ENCODE measurements at regions not wholly inside any gene's neighbourhood (a gene's known extent, or its start where the extent isn't known, plus 50 kb on each side); places are given as distances from the start of the nearest gene placed in this dataset.

DNA sequence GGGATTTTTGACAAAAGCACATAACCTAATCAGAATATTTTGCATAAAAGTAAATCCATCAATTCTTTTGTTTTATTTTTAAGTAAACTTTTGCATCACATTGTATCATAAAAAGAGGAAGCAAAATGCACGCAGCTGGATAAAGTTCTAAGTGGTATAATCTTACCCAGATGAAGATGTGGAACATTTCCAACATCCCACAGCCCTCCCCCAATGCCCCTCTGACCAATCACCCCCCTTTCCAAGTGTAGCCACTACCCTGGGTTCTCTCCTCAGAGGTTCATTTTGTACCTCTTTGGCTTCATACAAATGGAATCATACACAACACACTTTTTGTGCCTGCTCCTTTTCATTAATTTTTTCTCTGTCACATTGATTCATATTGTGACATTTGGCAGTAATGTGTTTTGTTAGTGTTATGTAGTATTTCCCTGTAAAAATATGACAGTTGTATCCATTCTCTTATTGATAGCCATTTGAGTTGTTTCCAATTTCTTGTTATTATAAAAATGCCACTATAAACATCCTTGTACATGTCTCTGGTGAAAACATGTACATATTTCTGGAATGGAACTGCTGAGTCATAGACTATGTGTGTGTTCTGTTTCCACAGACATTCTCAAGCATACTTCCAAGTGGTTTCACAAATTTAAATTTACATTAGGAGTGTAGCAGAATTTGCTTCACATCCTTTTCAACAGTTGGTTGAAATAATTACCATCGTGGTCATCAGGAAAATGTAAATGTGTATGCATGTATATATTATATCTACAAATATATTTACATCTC lies 92.9 kb upstream of the SYNDIG1 start:
- no peak for DNase-seq

DNA sequence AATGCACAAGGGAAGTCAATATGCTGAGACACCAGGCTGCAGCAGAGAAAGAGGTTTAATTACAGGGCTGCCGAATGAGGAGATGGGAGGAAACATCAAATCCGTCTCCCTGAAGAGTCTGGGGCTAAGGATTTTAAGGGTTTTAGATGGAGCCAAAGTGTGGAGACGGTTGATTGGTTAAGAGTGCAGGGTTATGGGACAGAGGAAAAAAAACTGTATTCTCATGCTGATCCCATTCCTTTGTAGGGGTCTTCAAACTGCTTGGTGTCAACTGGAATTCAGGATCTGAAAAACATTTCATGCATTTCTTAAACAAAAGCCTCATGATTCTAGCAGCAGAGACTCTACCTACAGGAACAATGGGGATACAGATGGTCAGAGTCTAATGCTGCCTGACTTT lies 96.1 kb upstream of the SYNDIG1 start:
- no peak for DNase-seq

DNA sequence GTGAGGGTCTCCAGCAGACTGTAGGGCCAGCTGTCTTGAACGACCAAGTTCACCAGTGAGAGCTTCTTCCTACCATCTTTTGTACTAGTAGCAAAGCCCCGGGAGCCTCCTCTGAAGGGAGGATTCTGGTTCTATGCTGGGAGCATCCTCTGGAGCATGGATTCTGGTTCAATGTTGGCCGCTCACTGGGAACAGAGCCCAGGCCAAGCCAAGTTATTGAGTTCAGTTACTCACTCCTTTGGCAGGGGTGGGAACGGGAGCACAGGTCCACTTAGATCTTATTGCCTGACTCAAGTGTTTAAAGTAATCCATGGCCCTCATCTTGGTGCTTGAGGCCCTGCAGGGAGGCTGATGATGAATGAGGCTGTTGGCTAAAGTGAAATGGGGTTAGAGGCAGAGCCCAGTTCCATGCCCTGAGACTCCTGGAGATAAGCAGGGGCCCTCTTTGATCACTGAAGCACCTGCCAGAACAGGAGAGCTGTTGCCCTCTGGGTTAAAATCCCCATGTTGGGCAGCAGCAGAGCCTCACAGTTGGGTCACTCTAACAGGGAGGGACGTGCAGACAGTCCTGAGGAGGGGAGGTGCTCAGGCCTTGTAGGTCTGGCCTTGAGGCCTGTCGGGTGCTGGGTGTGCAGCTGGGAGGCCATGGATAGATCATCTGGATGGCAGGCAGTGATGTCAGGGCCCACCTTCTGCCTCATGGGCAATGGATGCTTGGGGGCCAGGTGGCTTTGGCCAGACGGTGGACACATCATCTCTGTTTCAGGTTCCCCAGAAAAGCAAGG lies 98.3 kb upstream of the SYNDIG1 start:
- no peak for DNase-seq

DNA sequence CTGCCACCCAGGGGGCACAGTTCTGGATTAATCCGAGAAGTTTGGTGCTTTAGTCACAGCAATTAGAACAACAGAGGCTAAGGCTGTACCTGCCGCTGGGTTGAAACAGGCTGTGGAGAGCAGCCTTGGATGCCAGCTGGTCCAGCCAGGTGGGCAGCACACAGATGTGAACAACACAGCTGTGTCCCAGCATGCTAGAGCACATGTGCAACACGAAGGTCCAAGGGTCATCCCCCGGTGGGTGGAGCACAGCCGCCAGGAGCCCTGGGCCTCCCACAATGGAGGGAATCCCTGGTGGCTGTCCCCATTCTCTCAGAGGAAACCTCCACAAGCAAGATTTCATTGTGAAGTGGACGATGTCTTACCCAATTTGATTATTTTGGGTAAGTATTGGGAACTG lies 99.2 kb upstream of the SYNDIG1 start:
- no peak for DNase-seq

DNA sequence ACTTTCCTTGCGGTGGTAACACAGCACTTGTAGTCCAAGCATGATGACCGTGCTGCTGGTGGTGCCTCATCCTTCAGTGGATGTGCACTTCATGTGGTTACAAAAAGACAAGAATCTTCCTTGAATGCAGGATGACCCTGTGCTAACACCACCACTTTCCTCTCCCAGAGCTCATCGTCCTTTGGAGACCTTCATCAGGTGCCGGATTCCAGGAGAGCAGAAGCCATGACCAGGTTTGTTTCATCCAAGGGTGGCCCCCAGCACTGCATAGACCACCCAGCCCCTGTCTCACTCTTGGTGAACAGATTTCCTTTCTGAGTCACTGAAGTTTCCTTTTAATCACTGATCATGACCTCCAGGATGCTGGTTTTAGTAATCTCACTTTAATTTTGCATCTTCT lies 101.2 kb upstream of the SYNDIG1 start:
- DNase-seq, result no peak

DNA sequence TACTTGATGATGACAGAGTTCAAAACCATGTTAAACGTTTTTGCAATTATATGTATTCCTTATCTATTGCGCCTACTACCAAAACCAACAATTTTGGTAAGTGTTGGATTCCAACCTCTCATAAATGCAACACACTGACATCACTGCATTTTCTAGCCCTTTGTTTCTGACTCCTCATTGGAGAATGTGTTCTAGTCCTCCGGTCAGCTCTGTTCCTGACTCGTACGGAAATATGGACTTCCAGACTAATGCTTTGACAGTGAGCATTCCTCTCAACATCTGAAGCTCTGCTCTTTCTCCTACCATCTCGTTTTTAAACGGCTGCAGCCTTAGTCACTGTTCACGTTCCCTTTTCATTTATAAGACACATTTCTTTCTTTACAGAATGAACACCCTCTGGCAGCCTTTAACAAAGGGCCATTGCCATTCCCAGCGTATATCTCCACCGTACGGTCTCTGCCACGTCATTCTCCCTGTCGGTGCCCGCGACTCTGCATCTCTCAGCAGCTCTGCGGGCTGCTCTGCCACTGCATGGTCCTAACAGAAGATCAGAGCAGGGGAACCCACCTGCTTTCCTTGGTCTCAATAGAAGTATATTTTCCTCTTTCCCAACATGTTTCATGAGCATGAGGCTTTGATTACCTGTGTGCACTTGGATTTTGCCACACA lies 103.0 kb upstream of the SYNDIG1 start:
- no peak for DNase-seq

DNA sequence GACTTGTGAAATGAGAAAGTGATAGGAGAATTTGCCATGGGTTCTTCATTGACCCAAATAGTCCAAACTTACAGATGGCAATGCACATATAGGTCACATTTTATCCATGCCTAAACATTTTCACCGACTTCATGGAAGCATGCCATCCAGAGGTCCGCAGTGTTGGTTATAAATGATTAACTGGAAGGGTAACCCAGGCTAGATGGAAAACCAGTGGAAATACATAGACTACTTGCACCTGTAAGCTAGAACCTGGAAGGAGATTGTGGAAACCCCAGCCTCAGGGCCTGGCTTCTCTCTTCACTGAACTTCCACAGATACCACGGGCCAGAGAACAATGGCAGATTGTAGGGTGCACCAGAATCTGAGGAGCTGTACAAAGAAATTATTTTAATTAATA lies 103.8 kb upstream of the SYNDIG1 start:
- no peak for DNase-seq

DNA sequence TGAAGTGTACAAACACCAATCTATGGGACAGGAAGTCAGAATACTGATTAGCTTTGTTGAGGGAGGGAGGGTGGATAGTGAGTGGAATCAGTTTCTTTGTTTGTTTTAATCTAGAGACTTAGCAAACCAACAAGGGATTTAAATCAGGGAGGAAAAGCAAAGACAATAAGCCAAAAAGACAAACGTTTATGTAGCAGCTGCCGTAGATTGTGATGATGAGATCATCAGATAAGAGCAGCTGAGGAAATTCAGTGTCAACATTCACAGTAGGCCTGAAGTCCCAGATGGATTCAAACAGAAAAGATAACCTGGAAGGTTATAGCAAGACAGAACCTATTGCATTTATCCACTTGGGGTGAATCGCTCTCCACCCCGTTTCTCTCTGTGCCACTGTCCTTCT lies 104.9 kb upstream of the SYNDIG1 start:
- DNase-seq, result no peak

DNA sequence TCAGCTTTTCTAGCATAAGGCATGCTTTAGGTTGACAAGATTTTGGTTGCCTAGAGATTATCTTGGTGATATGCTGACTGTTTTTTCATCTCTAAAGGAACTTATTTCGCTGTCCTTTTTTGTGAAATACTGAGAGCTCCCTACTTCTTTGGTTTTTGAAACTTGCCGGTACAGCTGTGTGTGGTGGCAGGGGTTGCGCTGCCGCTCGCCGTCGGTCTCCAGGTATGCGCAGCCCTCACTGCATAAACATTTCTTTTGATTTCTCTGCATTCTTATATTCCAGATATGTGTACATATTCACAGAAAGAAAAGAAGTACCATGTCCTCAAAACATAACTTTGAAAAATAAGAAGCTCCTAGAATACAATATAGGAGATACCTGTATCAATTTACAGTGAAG lies 106.4 kb upstream of the SYNDIG1 start:
- DNase-seq, result no peak

DNA sequence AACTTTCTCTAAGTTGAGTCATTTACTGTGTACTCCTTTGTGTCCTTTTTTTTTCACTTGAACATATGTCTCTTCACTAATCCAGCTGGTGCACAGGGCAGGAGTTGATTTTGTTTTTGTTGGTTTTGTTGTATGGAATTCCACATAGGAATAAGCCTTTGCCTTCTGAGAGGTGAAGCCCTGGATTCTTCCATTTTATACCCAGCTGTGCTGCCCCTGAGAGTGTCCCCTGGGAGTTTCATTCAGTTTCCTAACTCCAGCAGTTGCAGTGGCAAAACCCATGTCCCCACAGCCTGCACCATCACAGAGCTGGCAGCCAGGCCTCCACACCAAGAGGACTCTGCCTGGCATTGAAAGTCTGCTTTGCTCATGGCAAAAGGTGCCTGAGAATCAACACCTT lies 107.3 kb upstream of the SYNDIG1 start:
- DNase-seq, result no peak

DNA sequence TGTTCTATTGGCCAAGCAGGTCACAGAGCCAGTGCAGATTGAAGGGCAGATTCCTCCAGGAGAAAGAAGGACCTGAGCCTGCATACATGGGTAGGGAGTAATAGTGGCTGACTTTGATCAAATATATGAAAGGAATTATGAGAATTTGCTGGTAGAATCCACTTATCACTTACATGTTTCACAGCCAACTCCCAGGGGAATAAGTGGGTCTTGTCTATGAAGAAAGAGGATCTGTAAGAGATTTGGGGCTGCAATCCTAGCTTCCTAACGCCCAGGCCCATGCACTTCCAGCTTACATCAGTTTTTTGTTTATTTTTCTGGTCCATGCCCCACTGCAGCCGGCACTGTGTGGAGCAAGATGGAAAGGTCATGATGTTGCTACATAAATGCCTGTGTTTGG lies 107.9 kb upstream of the SYNDIG1 start:
- no peak for DNase-seq

DNA sequence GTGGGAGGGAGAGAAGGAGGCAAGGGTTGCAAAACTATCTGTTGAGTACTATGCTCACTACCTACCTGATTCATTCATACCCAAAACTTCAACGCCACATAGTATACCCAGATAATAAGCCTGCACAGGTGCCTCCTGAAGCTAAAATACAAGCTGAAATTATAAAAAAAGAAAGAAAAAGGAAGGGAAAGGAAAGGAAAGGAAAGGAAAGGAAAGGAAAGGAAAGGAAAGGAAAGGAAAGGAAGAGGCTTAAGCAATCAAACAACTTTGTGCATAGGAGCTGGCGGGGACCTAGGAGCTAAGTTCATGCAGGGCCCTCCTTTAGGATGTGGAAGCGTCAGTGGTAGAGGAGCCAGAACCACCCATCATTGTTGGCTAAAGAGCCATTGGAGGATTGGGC lies 108.9 kb upstream of the SYNDIG1 start:
- DNase-seq, result no peak

DNA sequence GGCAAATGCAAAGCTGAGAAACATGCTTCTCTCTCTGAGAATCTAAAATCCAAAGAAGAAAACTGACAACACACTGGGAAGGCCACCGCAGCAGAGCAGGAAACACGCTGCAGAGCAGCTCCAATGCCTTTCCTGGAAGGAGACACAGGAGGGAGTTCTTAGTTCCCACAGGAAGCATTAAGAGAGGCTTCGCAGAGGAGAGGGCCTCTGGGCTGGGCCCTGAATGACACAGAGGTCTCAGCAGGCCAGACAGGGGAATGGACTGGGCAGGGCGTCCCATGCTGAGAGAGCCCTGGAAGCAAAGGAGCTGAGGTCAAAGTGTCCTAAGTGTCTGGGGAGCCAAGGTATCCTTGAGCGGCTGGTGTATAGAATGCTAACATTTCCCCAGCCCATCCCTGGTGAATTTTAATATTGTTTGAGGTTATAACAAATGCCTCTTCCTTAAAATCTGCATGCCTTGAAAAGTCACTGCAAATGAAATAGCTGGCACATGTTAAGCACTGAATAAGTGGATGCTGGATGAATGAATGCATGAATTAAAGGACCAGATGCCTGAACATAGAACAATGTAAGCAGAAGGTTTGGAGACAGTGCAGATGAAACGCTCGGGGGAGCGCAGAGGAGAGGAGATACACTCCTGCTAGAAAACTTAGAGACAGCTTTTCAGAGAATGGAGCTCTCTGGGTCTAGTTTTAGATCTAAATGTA lies 110.0 kb upstream of the SYNDIG1 start:
- no peak for DNase-seq

DNA sequence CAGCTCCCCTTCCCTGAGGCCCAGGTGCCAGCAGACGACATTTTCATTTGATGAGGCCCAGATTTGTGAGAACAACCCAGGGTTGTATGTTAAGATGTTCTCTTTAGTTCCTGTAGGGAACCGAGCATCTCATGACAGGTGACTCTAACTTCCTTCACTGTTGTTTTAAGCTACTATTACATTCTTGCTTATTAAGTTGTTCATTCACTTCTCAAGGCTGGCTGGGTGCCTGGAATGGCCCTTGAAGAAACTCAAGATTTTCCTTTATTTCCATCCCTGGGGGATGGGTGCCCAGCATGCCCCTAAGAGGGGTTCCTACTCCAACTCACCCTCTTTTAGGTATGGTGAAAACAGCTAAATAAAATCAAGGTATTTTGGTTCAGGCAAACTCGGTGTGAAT lies 111.5 kb upstream of the SYNDIG1 start:
- no peak for DNase-seq

DNA sequence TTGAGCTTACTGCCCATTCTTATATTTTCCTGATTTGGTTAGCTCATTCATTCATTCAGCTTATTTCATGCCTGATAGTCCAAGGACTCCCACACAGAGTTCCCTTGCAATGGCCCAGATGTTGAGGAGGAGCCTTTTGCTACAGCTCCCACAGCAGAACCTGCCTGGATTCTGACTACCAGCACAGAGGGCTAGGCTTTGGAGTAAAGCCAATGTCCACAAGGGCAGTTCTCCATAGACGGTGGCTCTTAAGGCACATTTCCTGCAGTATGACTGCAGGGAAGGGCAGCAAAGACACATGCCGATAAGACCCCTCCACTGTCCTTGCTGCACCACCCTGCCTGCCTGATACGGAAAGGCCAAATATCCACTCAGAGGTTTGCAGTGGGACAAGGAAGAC lies 112.3 kb upstream of the SYNDIG1 start:
- DNase-seq, result no peak

DNA sequence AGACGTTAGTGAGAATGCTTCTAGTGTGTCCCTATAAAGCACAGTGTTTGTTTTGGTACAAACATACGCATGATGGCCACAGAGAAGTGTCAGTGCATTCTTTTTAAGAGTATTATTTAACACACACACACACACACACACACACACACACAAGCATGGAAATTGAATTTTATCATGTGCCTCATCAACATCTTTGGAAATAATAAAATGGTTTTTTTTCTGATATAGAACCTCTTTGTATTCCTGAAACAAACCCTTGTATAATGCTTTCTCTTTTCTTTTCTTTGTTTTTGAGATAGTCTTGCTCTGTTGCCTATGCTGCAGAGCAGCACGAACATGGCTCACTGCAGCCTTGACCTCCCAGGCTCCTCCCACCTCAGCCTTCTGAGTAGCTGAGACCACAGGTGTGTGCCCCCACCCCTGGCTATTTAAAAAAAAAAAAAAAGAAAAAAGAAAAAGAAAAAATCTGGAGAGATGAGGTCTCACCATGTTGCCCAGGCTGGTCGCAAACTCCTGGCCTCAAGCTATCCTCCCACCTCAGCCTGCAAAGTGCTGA lies 116.2 kb upstream of the SYNDIG1 start:
- no peak for DNase-seq

DNA sequence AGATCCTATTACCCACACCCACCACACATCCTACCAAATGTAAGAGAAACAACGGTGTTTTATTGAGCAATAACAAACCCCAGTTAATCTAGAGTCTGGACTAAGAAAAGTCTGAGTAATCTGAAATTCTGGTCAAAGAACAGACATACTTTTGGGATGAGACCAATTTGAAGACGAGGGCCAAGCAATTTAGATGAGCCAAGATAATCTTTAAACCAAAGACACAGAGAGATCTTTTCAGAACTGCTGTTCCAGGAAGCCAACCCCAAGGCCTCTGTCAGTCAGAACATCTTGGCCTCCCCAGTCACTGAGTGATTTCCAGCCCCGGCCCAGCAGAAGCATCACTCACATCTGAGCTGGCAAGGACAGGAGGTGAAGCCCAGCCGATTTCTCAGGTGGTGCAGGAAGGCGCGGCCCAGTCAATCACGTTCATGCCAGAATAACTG lies 118.5 kb upstream of the SYNDIG1 start:
- no peak for DNase-seq

DNA sequence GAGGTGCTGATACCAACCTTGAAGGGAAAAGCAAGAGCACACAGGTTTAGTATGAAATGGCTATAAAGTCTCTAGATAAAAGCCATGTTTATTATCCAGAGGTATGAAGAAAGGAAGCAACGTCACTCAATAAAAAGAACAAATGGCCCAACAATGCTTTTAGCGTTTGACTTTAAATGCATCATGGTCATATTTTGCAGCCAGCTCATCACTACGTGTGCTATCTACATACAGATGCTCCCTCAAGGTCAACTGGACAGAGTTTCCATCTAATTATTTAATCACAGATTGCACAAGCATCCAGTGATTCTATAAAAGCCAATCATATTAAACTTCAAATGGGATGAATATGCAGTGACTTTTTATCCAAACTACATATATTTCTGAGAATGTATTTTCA lies 127.6 kb upstream of the SYNDIG1 start:
- DNase-seq, result no peak

DNA sequence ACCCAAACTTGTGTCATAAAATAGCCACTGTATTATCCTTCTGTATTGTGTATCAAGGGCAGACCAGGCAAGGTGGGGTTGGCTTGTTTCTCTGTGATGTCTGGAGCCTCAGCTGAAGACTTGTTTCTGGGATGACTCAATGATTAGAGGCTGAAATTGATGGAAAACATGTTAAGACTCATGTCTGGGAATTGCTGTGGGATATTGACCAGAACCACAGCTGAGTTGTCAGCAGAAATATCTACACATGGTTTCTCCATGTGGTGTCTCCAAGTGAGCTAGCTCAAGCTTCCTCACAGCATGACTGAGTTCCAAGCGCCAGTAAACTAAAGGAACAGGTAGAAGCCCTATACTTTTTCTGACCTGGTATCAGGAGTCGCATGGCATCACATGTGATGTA lies 128.5 kb upstream of the SYNDIG1 start:
- no peak for DNase-seq

DNA sequence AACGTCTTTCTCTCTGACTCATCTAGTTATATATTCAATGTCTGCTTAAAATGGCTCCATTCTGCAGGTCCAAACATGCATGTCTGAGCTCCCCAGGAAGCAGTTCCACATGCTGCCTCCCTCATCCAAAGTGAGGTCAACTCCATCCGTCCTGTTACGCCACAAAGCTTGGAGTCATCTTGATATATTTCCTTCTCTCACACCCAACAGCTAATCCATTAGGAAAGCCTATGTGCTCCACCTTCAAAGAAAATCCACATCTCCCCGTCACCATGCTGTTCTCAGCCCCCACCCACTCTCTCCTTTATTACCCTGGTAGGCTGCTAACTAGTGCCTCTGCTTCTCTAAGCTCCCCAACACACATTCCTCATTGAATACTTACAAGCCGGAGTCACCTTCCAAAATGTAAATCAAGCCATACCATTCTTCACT lies 130.2 kb upstream of the SYNDIG1 start:
- DNase-seq, result no peak

DNA sequence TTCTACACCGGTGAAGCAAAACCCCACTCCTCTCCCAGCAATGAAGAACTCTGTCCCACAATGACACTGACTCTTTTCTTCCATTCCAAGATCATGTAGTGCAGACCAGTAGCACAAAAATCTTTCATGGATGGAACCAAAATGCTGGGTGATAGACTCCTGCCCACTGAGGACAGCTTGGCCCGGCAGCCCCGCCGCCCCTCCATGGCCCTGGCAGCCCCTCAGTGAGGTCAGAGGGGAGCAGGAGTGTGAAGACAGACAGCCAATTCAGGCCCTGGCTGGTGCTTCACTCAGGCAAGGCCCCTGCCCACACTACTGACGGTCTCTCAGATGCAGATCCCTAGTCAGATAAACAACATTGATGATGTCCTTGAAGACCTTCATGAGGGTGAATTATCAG lies 131.9 kb upstream of the SYNDIG1 start:
- no peak for DNase-seq

DNA sequence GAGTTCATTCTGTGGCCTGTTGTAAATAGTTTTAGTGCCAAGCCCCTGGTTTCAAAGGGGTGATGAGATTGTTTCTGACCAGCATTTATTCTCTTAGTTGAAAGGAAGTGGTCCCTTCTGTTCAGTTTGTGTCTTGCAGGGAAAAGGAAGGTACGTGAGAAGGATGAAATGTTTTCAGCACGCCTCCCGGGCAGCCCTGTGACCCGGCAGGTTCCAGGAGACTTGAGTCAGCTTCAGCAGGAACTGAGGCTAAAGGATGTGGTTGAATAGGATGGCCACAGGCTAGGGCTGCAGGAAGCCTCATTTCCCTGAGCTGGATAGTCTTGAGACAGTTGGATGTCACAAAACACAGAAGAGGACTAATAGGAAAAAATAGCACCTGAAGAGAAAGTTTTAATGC lies 132.4 kb upstream of the SYNDIG1 start:
- no peak for DNase-seq

DNA sequence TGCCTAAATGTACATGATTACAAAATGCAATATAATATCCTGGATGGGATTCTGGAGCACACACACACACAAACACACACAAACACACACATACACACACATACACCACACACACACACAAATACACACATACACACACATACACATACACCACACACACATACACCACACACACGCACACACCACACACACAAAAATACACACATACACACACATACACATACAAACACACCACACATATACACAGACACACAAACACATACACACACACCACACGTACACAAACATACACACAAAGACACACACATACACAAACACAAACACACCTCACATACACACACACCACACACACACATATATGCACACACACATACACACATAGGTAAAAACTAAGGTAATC lies 134.6 kb upstream of the SYNDIG1 start:
- no peak for DNase-seq

All from NCI-H226 (cell line).